ENCODE measurements at regions not wholly inside any gene's neighbourhood (a gene's known extent, or its start where the extent isn't known, plus 50 kb on each side); places are given as distances from the start of the nearest gene placed in this dataset.
"Not testable (repeated sequence)": the region's sequence is repeated elsewhere in the genome, so short reads cannot be mapped to it uniquely, and the experiment has no call there.

- TF ChIP-seq CTCF (IDR thresholded peaks at IDR 0.05; ENCODE audit: low read depth, low read length), result no peak
- peak; percentile 35 to 71 for DNase-seq (ENCODE audit: low read depth in 2 of 2)
- H3K4me3 ChIP-seq (replicated peaks in 1 of 2; ENCODE audit: low read depth in 2 of 2, low read length in 2 of 2), result no peak overlapping the region
Observed at GRCh38 chrX:144006811-144007210, 122.9 kb downstream of the UBE2NL start.

GRCh38 chrX:144040793-144041192, 156.9 kb downstream of the UBE2NL start:
- no peak overlapping the region for H3K4me3 ChIP-seq (replicated peaks in 1 of 2; ENCODE audit: low read depth in 2 of 2, low read length in 2 of 2)
- DNase-seq (ENCODE audit: low read depth in 2 of 2), result no peak
- no peak for TF ChIP-seq CTCF (IDR thresholded peaks at IDR 0.05; ENCODE audit: low read depth, low read length)

GRCh38 chrX:144042271-144042670, 158.4 kb downstream of the UBE2NL start:
- no peak overlapping the region for H3K4me3 ChIP-seq (replicated peaks in 1 of 2; ENCODE audit: low read depth in 2 of 2, low read length in 2 of 2)
- DNase-seq (ENCODE audit: low read depth in 2 of 2), result no peak
- no peak for TF ChIP-seq CTCF (IDR thresholded peaks at IDR 0.05; ENCODE audit: low read depth, low read length)

GRCh38 chrX:144075432-144075831, 191.6 kb downstream of the UBE2NL start:
- H3K4me3 ChIP-seq (replicated peaks in 1 of 2; ENCODE audit: low read depth in 2 of 2, low read length in 2 of 2), result no peak overlapping the region
- DNase-seq (ENCODE audit: low read depth in 2 of 2), result no peak
- TF ChIP-seq CTCF (IDR thresholded peaks at IDR 0.05; ENCODE audit: low read depth, low read length), result no peak

- DNase-seq (ENCODE audit: low read depth in 2 of 2); H3K4me3 ChIP-seq (replicated peaks in 1 of 2; ENCODE audit: low read depth in 2 of 2, low read length in 2 of 2): not testable (repeated sequence)
Observed at GRCh38 chrX:144082237-144082636, 198.4 kb downstream of the UBE2NL start.

- not testable (repeated sequence) for H3K4me3 ChIP-seq (replicated peaks in 1 of 2; ENCODE audit: low read depth in 2 of 2, low read length in 2 of 2); DNase-seq (ENCODE audit: low read depth in 2 of 2)
Observed at GRCh38 chrX:144089674-144090073, 205.8 kb downstream of the UBE2NL start.

- not testable (repeated sequence) for H3K4me3 ChIP-seq (replicated peaks in 1 of 2; ENCODE audit: low read depth in 2 of 2, low read length in 2 of 2); DNase-seq (ENCODE audit: low read depth in 2 of 2)
Observed at GRCh38 chrX:144092116-144092515, 208.2 kb downstream of the UBE2NL start.

GRCh38 chrX:144119490-144119889, 235.6 kb downstream of the UBE2NL start:
- not testable (repeated sequence) for DNase-seq (ENCODE audit: low read depth in 2 of 2)

GRCh38 chrX:144121566-144121965, 237.7 kb downstream of the UBE2NL start:
- DNase-seq (ENCODE audit: low read depth in 2 of 2), result not testable (repeated sequence)

More at GRCh38 chrX:144119490-144119889, 235.6 kb downstream of the UBE2NL start:
- H3K4me3 ChIP-seq (replicated peaks in 1 of 2; ENCODE audit: low read depth in 2 of 2, low read length in 2 of 2), result not testable (repeated sequence)

GRCh38 chrX:144127570-144128169, 243.8 kb downstream of the UBE2NL start:
- DNase-seq (ENCODE audit: low read depth in 2 of 2); H3K4me3 ChIP-seq (replicated peaks in 1 of 2; ENCODE audit: low read depth in 2 of 2, low read length in 2 of 2): not testable (repeated sequence)

More at GRCh38 chrX:144121566-144121965, 237.7 kb downstream of the UBE2NL start:
- H3K4me3 ChIP-seq (replicated peaks in 1 of 2; ENCODE audit: low read depth in 2 of 2, low read length in 2 of 2), result not testable (repeated sequence)

GRCh38 chrX:144129511-144129910, 245.6 kb downstream of the UBE2NL start:
- not testable (repeated sequence) for DNase-seq (ENCODE audit: low read depth in 2 of 2)

GRCh38 chrX:144130507-144130906, 246.6 kb downstream of the UBE2NL start:
- not testable (repeated sequence) for DNase-seq (ENCODE audit: low read depth in 2 of 2); H3K4me3 ChIP-seq (replicated peaks in 1 of 2; ENCODE audit: low read depth in 2 of 2, low read length in 2 of 2)

More at GRCh38 chrX:144129511-144129910, 245.6 kb downstream of the UBE2NL start:
- not testable (repeated sequence) for H3K4me3 ChIP-seq (replicated peaks in 1 of 2; ENCODE audit: low read depth in 2 of 2, low read length in 2 of 2)

GRCh38 chrX:144131080-144131479, 247.2 kb downstream of the UBE2NL start:
- not testable (repeated sequence) for H3K4me3 ChIP-seq (replicated peaks in 1 of 2; ENCODE audit: low read depth in 2 of 2, low read length in 2 of 2); DNase-seq (ENCODE audit: low read depth in 2 of 2)

GRCh38 chrX:144134448-144135119, 250.7 kb downstream of the UBE2NL start:
- not testable (repeated sequence) for H3K4me3 ChIP-seq (replicated peaks in 1 of 2; ENCODE audit: low read depth in 2 of 2, low read length in 2 of 2)
- peak; percentile 5 to 13 for DNase-seq (ENCODE audit: low read depth in 2 of 2)

All from cardiac fibroblast (primary cell).